ENCODE measurements at regions not wholly inside any gene's neighbourhood (a gene's known extent, or its start where the extent isn't known, plus 50 kb on each side); places are given as distances from the start of the nearest gene placed in this dataset.

GRCh38 chr14:61625165-61625564 is 70.1 kb upstream of the HIF1A start:
- DNase-seq (ENCODE audit: low read depth) = no peak

GRCh38 chr14:61627612-61628011 is 67.7 kb upstream of the HIF1A start:
- DNase-seq (ENCODE audit: low read depth) = no peak

GRCh38 chr14:61628016-61628725 is 67.1 kb upstream of the HIF1A start:
- no peak for DNase-seq (ENCODE audit: low read depth)

- DNase-seq (ENCODE audit: low read depth) = no peak
Measured at GRCh38 chr14:61630399-61631044, 64.8 kb upstream of the HIF1A start.

GRCh38 chr14:61631045-61631687 is 64.1 kb upstream of the HIF1A start:
- DNase-seq (ENCODE audit: low read depth) = no peak

- DNase-seq (ENCODE audit: low read depth) = no peak
Measured at GRCh38 chr14:61632401-61632800, 62.9 kb upstream of the HIF1A start.

GRCh38 chr14:61632807-61633206 is 62.5 kb upstream of the HIF1A start:
- no peak for DNase-seq (ENCODE audit: low read depth)

- DNase-seq (ENCODE audit: low read depth) = no peak
Measured at GRCh38 chr14:61636291-61636690, 59.0 kb upstream of the HIF1A start.

GRCh38 chr14:61636779-61637178 is 58.5 kb upstream of the HIF1A start:
- DNase-seq (ENCODE audit: low read depth) = no peak

GRCh38 chr14:61638595-61639387 is 56.5 kb upstream of the HIF1A start:
- no peak for DNase-seq (ENCODE audit: low read depth)

- DNase-seq (ENCODE audit: low read depth) = no peak
Measured at GRCh38 chr14:61640158-61641136, 54.9 kb upstream of the HIF1A start.

GRCh38 chr14:61641914-61642613 is 53.2 kb upstream of the HIF1A start:
- no peak for DNase-seq (ENCODE audit: low read depth)

- no peak for DNase-seq (ENCODE audit: low read depth)
Measured at GRCh38 chr14:61642614-61642982, 52.7 kb upstream of the HIF1A start.

- DNase-seq (ENCODE audit: low read depth) = no peak
Measured at GRCh38 chr14:61643555-61643954, 51.8 kb upstream of the HIF1A start.

GRCh38 chr14:61644175-61644574 is 51.1 kb upstream of the HIF1A start:
- no peak for DNase-seq (ENCODE audit: low read depth)

- DNase-seq (ENCODE audit: low read depth) = no peak
Measured at GRCh38 chr14:61644834-61645233, 50.5 kb upstream of the HIF1A start.

GRCh38 chr14:61645247-61645646 is 50.1 kb upstream of the HIF1A start:
- no peak for DNase-seq (ENCODE audit: low read depth)
